HG03064 (cell line): ENCODE measurements at regions not wholly inside any gene's neighbourhood (a gene's known extent, or its start where the extent isn't known, plus 50 kb on each side); places are given as distances from the start of the nearest gene placed in this dataset.
"Not testable (repeated sequence)": the region's sequence is repeated elsewhere in the genome, so short reads cannot be mapped to it uniquely, and the experiment has no call there.

Source experiments
- ATAC-seq: cut with Tn5 transposase; IDR thresholded peaks from one replicate; pipeline ENCODE4 v1.9.1; 2021; ENCODE audit warnings: low read depth; ENCODE audit not compliant: unreplicated experiment

- ATAC-seq: no peak
These were observed 160.5 kb downstream of the SEMA6D start for GRCh38 chr15:47877836-47878235.

DNA sequence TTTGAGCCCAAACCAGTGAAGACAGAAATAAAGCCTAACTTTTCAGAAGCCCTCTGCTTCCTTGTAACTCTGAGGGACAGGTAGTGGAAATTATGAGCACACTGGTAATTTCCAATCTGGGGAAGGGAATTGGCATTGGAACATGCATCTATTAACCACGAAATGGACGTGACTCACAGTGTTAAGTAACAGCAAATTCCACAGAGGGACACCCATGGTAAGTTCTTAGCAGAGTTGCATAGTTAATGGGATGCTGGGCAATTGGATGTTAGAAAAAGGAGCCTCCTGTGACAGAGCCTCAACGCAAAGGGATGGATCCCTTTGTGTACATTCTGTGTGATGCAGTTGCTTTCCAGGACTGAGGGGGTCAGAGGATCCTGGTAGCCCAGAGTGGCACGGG lies 168.6 kb downstream of the SEMA6D start:
- no peak for ATAC-seq

- ATAC-seq: no peak
These were observed 170.0 kb downstream of the SEMA6D start for GRCh38 chr15:47887241-47887800.

GRCh38 chr15:47888385-47889100 lies 171.2 kb downstream of the SEMA6D start:
- ATAC-seq: no peak

GRCh38 chr15:47890397-47891150 lies 173.3 kb downstream of the SEMA6D start:
- no peak for ATAC-seq

DNA sequence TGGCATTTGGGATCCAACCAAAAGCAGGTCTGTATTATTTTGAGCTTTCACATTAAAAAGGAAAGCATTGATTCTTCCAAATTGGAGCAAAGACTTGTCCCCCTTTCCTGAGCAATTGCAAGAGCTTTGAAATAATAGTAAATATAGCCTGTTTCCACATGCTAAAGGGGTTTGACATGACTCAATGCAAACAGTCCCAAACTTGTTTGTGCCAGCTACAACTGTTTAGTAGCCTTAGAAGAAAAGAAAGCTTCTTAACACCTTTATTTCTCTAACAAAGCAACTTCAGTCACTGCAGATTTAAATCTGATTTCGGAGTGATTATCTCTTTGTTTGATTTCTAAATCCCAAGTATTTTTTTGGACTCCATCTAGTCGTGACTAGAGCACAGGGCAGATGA lies 180.2 kb downstream of the SEMA6D start:
- ATAC-seq: no peak

DNA sequence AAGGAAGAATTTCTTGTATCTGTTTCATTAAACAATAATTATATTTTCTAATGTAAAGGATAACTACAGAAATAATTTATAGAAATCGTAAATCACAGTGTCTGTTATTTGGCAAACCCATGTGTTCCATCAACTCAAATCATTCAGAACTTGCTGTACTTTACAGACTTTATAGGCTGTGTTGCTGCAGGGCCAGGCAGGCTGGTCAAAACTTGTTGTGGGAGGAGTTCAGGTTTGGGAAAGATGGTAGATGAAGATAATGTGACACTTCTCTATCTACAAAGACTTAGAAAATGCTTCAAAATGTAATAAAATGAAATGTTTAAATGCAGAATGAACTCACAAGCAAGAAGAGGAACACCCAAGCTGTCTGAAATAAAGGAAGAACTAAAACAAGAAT lies 183.4 kb downstream of the SEMA6D start:
- ATAC-seq: no peak

GRCh38 chr15:47903368-47903767 lies 186.1 kb downstream of the SEMA6D start:
- no peak for ATAC-seq

DNA sequence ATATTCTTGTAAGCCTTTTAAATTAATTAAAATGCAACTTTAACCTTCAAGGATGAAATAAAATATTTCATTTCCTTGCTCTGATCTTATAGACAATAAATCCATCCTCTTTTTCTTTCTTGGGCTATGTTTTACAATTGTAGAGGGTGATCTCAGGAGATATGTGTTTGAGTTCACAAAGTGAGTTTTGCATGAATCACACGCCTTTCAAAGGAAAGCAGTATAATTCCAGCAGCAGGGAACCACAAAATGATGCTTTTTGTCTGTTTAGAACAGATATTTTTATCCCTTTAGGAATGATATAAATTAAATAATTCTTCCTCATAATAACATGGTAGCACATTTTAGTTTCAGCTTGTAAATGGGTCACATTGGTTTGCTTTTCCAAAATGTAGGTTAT lies 191.2 kb downstream of the SEMA6D start:
- ATAC-seq: no peak

DNA sequence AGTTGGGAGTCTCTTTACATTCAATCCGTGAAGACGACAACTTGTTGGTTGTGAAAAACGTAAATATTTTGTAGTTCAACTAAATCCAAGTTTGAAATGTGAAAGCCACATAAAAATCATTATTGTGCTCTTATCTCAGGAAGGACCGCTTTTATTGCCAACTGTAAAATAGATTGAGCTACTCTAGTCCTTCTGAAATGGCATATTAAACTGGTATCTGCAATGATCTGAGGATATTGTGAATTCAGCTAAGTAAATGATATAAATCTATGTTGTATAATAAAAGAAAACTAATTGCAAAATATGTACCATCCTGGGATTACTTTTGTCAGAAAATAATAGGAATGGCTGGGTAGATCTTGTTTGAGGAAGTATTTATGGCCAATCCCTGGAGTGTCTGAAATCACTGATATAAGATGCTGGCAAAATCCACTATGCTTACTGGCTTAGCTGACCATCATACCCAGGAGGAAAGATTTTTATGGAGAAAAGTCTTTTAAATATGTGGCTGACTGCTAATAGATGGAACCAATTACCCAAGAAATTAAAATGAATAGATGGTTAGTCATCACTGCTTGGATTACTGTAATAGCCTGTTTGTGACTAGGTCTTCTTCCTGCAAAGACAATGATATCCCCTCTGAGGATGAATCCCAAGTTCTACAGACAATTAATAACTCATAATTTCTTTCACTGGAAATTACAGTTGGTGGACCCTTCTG lies 191.8 kb downstream of the SEMA6D start:
- no peak for ATAC-seq

DNA sequence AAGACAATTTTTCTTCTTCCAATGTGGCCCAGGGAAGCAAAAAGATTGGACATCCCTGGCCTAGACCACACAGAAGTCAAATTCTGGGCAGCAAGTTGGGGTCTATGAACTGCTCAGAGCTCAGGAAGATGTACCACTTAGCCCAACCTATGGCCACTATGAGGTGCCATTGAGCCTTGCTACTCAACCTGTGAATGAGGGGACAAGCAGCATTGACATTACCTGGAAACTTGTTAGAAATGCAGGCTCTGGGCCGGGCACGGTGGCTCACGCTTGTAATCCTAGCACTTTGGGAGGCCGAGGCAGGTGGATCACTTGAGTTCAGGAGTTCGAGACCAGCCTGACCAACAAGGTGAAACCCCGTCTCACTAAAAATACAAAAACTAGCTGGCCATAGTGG lies 195.6 kb downstream of the SEMA6D start:
- ATAC-seq: not testable (repeated sequence)

- no peak for ATAC-seq
These were observed 200.6 kb downstream of the SEMA6D start for GRCh38 chr15:47917881-47918280.

- no peak for ATAC-seq
These were observed 201.6 kb downstream of the SEMA6D start for GRCh38 chr15:47918877-47919276.

DNA sequence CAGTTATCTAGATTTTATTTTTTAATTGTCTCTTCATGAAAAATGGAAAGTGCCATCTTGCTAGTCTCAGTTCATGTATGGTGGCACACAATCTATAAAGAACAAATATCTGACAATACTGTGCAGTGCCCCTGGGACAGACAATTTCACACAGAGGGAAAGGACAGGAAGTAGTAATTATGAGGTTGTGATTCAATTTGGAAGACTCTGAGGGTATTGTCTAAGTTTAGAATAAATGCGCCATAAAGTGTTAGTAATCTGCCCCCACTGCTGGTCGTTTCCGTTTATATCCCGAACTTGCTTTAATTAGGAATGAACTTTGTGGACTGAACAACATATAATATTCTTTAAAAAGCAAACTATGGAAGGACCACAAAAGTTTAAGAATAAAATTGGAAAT lies 196.4 kb upstream of the SLC24A5 start:
- no peak for ATAC-seq

GRCh38 chr15:47929138-47929803 lies 191.5 kb upstream of the SLC24A5 start:
- no peak for ATAC-seq

- no peak for ATAC-seq
These were observed 188.5 kb upstream of the SLC24A5 start for GRCh38 chr15:47932261-47932660.

DNA sequence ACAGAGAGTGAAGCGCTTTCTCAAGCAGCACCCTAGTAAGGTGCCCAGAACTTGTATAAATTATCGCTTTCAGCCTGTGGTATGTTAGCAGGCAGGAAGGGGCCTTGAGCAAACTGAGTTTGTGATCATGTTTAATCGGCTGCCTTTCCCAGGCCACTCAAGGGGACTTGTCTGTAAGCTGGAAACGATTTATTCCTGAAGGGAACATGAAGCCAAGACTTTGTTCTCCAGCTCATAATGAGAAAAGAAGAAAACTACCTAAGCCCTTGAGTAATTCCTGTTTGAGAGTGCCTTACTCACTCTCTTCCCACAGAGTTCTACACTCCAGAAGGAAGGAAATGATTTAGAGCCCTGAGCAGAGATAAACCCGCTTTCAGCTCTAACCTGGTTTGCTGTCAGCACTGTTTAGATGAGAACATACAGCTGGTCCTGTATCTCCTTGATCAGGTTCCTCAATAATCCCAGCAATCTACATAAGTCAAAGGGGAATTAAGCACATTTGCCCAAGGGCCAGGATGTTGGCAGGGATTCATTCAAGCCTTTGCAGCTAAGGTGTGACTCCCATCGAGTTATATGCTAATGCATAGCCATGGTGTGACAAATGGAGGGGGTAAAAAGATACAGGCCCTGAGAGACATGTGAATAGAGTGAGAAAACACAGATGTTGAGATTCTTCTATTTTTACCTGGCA lies 187.7 kb upstream of the SLC24A5 start:
- ATAC-seq: no peak

DNA sequence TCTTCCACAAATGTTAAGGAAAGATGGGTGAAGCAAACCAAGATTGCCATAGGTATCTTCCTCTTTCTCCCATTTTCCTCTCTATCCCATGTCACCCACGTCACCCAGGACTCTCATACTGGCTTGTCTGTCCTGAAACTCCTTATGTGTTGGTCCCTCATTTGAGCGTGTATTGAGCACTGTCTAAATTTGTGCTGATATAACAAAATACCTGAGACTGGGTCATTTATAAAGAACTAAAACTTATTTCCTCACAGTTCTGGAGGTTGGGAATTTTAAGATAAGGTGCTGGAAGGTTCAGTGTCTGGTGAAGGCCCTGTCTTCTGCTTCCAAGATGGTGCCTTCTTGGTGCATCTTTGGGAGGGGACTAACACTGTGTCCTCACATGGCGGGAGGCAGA lies 186.9 kb upstream of the SLC24A5 start:
- ATAC-seq: no peak

DNA sequence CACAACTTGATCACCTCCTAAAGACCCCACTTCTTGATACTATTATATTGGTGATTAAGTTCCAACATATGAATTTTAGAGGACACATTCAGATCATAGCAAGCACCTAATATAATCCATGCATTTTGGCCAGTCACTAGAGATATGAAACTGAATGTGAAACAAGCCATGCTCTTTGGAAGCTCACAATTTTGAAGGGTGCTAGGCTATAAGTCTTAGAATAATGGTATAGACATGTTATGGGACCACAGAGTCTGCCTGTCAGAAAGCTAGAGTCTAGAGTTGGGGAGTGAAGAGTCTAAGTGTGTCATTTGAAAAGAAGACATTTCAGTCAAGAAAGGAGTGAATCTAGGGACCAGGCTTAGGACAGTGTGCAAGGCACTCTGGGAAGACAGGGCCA lies 186.4 kb upstream of the SLC24A5 start:
- no peak for ATAC-seq

DNA sequence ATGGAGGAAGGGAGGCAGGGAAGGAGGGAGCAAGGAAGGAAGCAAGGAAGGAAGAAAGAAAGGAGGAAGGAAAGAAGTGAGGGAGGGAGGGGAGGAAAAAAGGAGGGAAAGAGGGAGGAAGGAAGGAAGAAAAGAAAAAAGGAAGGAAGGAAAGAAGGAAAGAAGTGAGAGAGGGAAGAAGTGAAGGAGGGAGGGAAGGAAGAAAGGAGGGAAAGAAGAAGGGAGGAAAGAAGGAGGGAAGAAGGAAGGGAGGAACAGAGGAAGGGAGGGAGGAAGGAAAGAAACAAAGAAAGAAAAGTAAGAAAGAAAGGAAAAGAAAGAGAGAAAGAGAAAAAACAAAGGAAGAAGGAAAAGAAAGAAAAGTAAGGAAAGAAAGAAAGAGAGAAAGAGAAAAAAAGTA lies 183.0 kb upstream of the SLC24A5 start:
- ATAC-seq: no peak
